ENCODE measurements at regions not wholly inside any gene's neighbourhood (a gene's known extent, or its start where the extent isn't known, plus 50 kb on each side); places are given as distances from the start of the nearest gene placed in this dataset.

GRCh38 chr11:69239641-69240040, 54.3 kb upstream of the MYEOV start:
- TF ChIP-seq, protein P1, sequence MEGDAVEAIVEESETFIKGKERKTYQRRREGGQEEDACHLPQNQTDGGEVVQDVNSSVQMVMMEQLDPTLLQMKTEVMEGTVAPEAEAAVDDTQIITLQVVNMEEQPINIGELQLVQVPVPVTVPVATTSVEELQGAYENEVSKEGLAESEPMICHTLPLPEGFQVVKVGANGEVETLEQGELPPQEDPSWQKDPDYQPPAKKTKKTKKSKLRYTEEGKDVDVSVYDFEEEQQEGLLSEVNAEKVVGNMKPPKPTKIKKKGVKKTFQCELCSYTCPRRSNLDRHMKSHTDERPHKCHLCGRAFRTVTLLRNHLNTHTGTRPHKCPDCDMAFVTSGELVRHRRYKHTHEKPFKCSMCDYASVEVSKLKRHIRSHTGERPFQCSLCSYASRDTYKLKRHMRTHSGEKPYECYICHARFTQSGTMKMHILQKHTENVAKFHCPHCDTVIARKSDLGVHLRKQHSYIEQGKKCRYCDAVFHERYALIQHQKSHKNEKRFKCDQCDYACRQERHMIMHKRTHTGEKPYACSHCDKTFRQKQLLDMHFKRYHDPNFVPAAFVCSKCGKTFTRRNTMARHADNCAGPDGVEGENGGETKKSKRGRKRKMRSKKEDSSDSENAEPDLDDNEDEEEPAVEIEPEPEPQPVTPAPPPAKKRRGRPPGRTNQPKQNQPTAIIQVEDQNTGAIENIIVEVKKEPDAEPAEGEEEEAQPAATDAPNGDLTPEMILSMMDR (conservative IDR thresholded peaks at IDR 0.05; ENCODE audit: low read length) = no peak
- TF ChIP-seq EZH2phosphoT487 (IDR thresholded peaks at IDR 0.05; ENCODE audit: borderline replicate concordance) = no peak

All from Loucy (cell line).